GM23338 (cell line): ENCODE measurements at regions not wholly inside any gene's neighbourhood (a gene's known extent, or its start where the extent isn't known, plus 50 kb on each side); places are given as distances from the start of the nearest gene placed in this dataset.

Experiments used
- ATAC-seq: fragments of 200-7000 bp; cut with Tn5 transposase; 3 replicates; pipeline ENCODE4 v1.9.1; 2020
- DNase-seq: peaks from one replicate; pipeline ENCODE4 v3.0.0-alpha.2; 2015; ENCODE audit warnings: low spot score
- H2AFZ ChIP-seq: fragments of 200-600 bp; sonication (generic); 2 replicates; pipeline ENCODE4 v1.8.0; 2016; ENCODE audit warnings: antibody characterized with exemption, mild to moderate bottlenecking, moderate library complexity
- H3F3A ChIP-seq: fragments of 200-600 bp; sonication (generic); replicated peaks from 2 replicates; pipeline ENCODE4 v1.8.0; 2017; ENCODE audit warnings: antibody characterized with exemption, mixed run types, low read depth
- H3K27ac ChIP-seq: fragments of 200-600 bp; sonication (generic); 2 replicates; pipeline ENCODE4 v1.6.1; 2016; ENCODE audit warnings: low read depth
- H3K27me3 ChIP-seq: fragments of 200-600 bp; sonication (generic); 2 replicates; pipeline ENCODE4 v1.8.0; 2016; ENCODE audit warnings: mild to moderate bottlenecking, mixed run types, moderate library complexity; ENCODE audit not compliant: insufficient read depth
- H3K36me3 ChIP-seq: fragments of 200-600 bp; sonication (generic); 2 replicates; pipeline ENCODE4 v1.8.0; 2016; ENCODE audit warnings: mild to moderate bottlenecking; ENCODE audit not compliant: insufficient read depth
- H3K4me1 ChIP-seq: fragments of 200-600 bp; sonication (generic); 2 replicates; pipeline ENCODE4 v1.8.0; 2016; ENCODE audit warnings: mild to moderate bottlenecking, moderate library complexity; ENCODE audit not compliant: insufficient read depth
- H3K4me2 ChIP-seq: fragments of 200-600 bp; sonication (generic); 2 replicates; pipeline ENCODE4 v1.7.1; 2017; ENCODE audit warnings: mixed run types
- H3K4me3 ChIP-seq: fragments of 200-600 bp; sonication (generic); 2 replicates; pipeline ENCODE4 v1.6.1; 2016; ENCODE audit warnings: mixed run types
- H3K79me2 ChIP-seq: fragments of 200-600 bp; sonication (generic); replicated peaks from 2 replicates; pipeline ENCODE4 v1.8.0; 2017; ENCODE audit warnings: mild to moderate bottlenecking; ENCODE audit not compliant: insufficient read depth
- H3K9me2 ChIP-seq: fragments of 200-600 bp; sonication (generic); 2 replicates; pipeline ENCODE4 v1.8.0; 2017; ENCODE audit not compliant: insufficient read depth
- H4K20me1 ChIP-seq: fragments of 200-600 bp; sonication (generic); replicated peaks from 2 replicates; pipeline ENCODE4 v1.8.0; 2017; ENCODE audit warnings: mild to moderate bottlenecking; ENCODE audit not compliant: insufficient read depth
- H3K27ac Mint-ChIP-seq: 2 replicates; pipeline ENCODE4 v1.8.0; 2020; ENCODE audit warnings: inconsistent platforms, mild to moderate bottlenecking, moderate library complexity, mixed read lengths
- H3K27me3 Mint-ChIP-seq: 3 replicates; pipeline ENCODE4 v1.8.0; 2022; ENCODE audit warnings: low read depth, mild to moderate bottlenecking, moderate library complexity, mixed read lengths, inconsistent platforms; ENCODE audit not compliant: insufficient read depth, poor library complexity
- H3K36me3 Mint-ChIP-seq: 3 replicates; pipeline ENCODE4 v1.8.0; 2021; ENCODE audit warnings: low read depth, mild to moderate bottlenecking, inconsistent platforms, moderate library complexity, mixed read lengths
- H3K4me1 Mint-ChIP-seq: 3 replicates; pipeline ENCODE4 v1.8.0; 2020; ENCODE audit warnings: mild to moderate bottlenecking, inconsistent platforms, mixed read lengths
- H3K4me3 Mint-ChIP-seq: 3 replicates; pipeline ENCODE4 v1.8.0; 2021; ENCODE audit warnings: moderate library complexity, mild to moderate bottlenecking, inconsistent platforms, mixed read lengths
- H3K9me3 Mint-ChIP-seq: 3 replicates; pipeline ENCODE4 v1.8.0; 2020; ENCODE audit warnings: moderate library complexity, mild to moderate bottlenecking, inconsistent platforms, mixed read lengths
- CREB1 ChIP-seq: fragments of 250-450 bp; sonication (Bioruptor Pico); IDR thresholded peaks from 2 replicates; pipeline ENCODE4 v1.5.0; 2020; ENCODE audit warnings: low read depth, mild to moderate bottlenecking, moderate library complexity
- EZH2 ChIP-seq: fragments of 200-600 bp; sonication (generic); IDR thresholded peaks from one replicate; pipeline ENCODE4 v1.8.0; 2017; ENCODE audit warnings: antibody characterized with exemption, mild to moderate bottlenecking, low read depth; ENCODE audit not compliant: unreplicated experiment
- EZH2phosphoT487 ChIP-seq: fragments of 200-600 bp; sonication (generic); IDR thresholded peaks from one replicate; pipeline ENCODE4 v1.8.1; 2018; ENCODE audit warnings: antibody characterized with exemption; ENCODE audit not compliant: unreplicated experiment
- JUNB ChIP-seq: IDR thresholded peaks from one replicate; pipeline ENCODE4 v1.6.1; 2016; ENCODE audit warnings: antibody characterized with exemption; ENCODE audit not compliant: unreplicated experiment
- NANOG ChIP-seq: IDR thresholded peaks from 2 replicates; pipeline ENCODE4 v1.6.1; 2016; ENCODE audit warnings: antibody characterized with exemption, borderline replicate concordance
- STAT1 ChIP-seq: IDR thresholded peaks from one replicate; pipeline ENCODE4 v1.6.1; 2016; ENCODE audit warnings: antibody characterized with exemption; ENCODE audit not compliant: unreplicated experiment
- ZNF114 ChIP-seq: fragments of 250-450 bp; sonication (Bioruptor Pico); IDR thresholded peaks from 2 replicates; pipeline ENCODE4 v1.5.0; 2020; ENCODE audit warnings: mild to moderate bottlenecking, moderate library complexity
- ZNF331 ChIP-seq: fragments of 250-450 bp; sonication (Bioruptor Pico); IDR thresholded peaks from 2 replicates; pipeline ENCODE4 v1.5.0; 2020; ENCODE audit warnings: low read depth, mild to moderate bottlenecking, moderate library complexity
- TF ChIP-seq, protein P1 (sequence below), 2 experiments: fragments of 200-600 bp in 1 of 2; sonication (generic) in 1 of 2; conservative IDR thresholded peaks; 2 replicates each; pipeline versions ENCODE4 v1.5.1 to v1.6.1; 2016 to 2017; ENCODE audit warnings: antibody characterized with exemption in 2 of 2, low read depth in 2 of 2, mild to moderate bottlenecking in 2 of 2, moderate library complexity in 1 of 2
- TF ChIP-seq, protein P2 (sequence below): fragments of 250-450 bp; sonication (Bioruptor Pico); IDR thresholded peaks from 2 replicates; pipeline ENCODE4 v1.5.0; 2020; ENCODE audit warnings: mild to moderate bottlenecking, moderate library complexity
- TF ChIP-seq, protein P3 (sequence below): IDR thresholded peaks from 2 replicates; pipeline ENCODE4 v1.6.1; 2016; ENCODE audit warnings: antibody characterized with exemption
- TF ChIP-seq, protein P4 (sequence below): IDR thresholded peaks from one replicate; pipeline ENCODE4 v1.6.1; 2018; ENCODE audit warnings: antibody characterized with exemption; ENCODE audit not compliant: unreplicated experiment

DNA sequence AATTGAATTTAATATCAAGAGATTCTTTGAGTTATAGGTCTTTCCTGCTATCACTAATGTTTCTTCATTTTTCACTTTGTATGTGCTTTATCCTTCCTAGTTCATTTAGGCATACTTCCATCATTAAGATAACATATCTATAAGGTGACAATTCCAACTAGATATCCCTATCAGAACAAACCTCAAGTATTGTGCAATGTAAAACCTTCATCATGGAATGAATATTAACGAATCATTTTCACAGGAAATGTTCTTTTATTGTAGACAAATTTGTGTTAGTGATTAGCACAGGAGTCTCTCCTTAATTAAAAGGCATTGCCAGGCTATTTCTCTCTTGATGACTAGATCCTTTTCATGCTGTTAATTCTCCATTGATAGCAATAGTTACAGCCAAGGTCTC, 236.5 kb upstream of the MME start (continued):
- TF ChIP-seq EZH2 = no peak
- TF ChIP-seq NANOG = no peak
- TF ChIP-seq, protein P1, sequence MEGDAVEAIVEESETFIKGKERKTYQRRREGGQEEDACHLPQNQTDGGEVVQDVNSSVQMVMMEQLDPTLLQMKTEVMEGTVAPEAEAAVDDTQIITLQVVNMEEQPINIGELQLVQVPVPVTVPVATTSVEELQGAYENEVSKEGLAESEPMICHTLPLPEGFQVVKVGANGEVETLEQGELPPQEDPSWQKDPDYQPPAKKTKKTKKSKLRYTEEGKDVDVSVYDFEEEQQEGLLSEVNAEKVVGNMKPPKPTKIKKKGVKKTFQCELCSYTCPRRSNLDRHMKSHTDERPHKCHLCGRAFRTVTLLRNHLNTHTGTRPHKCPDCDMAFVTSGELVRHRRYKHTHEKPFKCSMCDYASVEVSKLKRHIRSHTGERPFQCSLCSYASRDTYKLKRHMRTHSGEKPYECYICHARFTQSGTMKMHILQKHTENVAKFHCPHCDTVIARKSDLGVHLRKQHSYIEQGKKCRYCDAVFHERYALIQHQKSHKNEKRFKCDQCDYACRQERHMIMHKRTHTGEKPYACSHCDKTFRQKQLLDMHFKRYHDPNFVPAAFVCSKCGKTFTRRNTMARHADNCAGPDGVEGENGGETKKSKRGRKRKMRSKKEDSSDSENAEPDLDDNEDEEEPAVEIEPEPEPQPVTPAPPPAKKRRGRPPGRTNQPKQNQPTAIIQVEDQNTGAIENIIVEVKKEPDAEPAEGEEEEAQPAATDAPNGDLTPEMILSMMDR (conservative IDR thresholded peaks at IDR 0.05; ENCODE audit: low read depth in 2 of 2) = no peak
- no peak for TF ChIP-seq JUNB
- TF ChIP-seq CREB1 (CRISPR knock-in tag) = no peak
- TF ChIP-seq ZNF114 (CRISPR knock-in tag) = no peak
- no peak for TF ChIP-seq EZH2phosphoT487

DNA sequence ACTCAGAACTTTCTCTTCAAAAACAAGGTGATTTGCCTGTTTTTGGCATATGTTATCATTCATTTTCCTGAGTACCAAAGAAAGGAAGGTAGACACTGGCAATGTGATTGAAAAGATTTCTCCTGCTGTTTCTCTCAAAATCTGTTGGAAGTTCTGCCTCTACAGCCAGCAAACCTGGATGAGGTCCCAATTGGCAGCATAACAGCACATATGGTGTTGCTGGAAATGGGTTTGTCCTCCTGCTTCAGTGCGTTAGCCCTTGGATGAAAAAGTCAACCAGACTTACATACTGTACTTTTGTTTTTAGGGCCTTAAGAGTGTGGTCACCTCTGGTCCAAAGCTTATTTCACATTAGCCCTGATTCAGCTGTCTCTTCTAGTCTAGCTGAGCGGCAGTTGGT, 237.6 kb upstream of the MME start:
- no peaks in the 10 kb centered on the region for H3F3A ChIP-seq
- TF ChIP-seq, protein P2, sequence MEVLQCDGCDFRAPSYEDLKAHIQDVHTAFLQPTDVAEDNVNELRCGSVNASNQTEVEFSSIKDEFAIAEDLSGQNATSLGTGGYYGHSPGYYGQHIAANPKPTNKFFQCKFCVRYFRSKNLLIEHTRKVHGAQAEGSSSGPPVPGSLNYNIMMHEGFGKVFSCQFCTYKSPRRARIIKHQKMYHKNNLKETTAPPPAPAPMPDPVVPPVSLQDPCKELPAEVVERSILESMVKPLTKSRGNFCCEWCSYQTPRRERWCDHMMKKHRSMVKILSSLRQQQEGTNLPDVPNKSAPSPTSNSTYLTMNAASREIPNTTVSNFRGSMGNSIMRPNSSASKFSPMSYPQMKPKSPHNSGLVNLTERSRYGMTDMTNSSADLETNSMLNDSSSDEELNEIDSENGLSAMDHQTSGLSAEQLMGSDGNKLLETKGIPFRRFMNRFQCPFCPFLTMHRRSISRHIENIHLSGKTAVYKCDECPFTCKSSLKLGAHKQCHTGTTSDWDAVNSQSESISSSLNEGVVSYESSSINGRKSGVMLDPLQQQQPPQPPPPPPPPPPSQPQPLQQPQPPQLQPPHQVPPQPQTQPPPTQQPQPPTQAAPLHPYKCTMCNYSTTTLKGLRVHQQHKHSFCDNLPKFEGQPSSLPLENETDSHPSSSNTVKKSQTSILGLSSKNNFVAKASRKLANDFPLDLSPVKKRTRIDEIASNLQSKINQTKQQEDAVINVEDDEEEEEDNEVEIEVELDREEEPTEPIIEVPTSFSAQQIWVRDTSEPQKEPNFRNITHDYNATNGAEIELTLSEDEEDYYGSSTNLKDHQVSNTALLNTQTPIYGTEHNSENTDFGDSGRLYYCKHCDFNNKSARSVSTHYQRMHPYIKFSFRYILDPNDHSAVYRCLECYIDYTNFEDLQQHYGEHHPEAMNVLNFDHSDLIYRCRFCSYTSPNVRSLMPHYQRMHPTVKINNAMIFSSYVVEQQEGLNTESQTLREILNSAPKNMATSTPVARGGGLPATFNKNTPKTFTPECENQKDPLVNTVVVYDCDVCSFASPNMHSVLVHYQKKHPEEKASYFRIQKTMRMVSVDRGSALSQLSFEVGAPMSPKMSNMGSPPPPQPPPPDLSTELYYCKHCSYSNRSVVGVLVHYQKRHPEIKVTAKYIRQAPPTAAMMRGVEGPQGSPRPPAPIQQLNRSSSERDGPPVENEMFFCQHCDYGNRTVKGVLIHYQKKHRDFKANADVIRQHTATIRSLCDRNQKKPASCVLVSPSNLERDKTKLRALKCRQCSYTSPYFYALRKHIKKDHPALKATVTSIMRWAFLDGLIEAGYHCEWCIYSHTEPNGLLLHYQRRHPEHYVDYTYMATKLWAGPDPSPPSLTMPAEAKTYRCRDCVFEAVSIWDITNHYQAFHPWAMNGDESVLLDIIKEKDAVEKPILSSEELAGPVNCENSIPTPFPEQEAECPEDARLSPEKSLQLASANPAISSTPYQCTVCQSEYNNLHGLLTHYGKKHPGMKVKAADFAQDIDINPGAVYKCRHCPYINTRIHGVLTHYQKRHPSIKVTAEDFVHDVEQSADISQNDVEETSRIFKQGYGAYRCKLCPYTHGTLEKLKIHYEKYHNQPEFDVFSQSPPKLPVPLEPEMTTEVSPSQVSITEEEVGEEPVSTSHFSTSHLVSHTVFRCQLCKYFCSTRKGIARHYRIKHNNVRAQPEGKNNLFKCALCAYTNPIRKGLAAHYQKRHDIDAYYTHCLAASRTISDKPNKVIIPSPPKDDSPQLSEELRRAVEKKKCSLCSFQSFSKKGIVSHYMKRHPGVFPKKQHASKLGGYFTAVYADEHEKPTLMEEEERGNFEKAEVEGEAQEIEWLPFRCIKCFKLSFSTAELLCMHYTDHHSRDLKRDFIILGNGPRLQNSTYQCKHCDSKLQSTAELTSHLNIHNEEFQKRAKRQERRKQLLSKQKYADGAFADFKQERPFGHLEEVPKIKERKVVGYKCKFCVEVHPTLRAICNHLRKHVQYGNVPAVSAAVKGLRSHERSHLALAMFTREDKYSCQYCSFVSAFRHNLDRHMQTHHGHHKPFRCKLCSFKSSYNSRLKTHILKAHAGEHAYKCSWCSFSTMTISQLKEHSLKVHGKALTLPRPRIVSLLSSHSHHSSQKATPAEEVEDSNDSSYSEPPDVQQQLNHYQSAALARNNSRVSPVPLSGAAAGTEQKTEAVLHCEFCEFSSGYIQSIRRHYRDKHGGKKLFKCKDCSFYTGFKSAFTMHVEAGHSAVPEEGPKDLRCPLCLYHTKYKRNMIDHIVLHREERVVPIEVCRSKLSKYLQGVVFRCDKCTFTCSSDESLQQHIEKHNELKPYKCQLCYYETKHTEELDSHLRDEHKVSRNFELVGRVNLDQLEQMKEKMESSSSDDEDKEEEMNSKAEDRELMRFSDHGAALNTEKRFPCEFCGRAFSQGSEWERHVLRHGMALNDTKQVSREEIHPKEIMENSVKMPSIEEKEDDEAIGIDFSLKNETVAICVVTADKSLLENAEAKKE = no peak
- TF ChIP-seq, protein P3, sequence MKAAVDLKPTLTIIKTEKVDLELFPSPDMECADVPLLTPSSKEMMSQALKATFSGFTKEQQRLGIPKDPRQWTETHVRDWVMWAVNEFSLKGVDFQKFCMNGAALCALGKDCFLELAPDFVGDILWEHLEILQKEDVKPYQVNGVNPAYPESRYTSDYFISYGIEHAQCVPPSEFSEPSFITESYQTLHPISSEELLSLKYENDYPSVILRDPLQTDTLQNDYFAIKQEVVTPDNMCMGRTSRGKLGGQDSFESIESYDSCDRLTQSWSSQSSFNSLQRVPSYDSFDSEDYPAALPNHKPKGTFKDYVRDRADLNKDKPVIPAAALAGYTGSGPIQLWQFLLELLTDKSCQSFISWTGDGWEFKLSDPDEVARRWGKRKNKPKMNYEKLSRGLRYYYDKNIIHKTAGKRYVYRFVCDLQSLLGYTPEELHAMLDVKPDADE = no peak
- TF ChIP-seq NANOG (no peak), EZH2 (no peak), STAT1 (no peak), CREB1 (CRISPR knock-in tag) (no peak), JUNB (no peak), EZH2phosphoT487 (no peak), ZNF331 (CRISPR knock-in tag) (no peak)
- TF ChIP-seq, protein P4, sequence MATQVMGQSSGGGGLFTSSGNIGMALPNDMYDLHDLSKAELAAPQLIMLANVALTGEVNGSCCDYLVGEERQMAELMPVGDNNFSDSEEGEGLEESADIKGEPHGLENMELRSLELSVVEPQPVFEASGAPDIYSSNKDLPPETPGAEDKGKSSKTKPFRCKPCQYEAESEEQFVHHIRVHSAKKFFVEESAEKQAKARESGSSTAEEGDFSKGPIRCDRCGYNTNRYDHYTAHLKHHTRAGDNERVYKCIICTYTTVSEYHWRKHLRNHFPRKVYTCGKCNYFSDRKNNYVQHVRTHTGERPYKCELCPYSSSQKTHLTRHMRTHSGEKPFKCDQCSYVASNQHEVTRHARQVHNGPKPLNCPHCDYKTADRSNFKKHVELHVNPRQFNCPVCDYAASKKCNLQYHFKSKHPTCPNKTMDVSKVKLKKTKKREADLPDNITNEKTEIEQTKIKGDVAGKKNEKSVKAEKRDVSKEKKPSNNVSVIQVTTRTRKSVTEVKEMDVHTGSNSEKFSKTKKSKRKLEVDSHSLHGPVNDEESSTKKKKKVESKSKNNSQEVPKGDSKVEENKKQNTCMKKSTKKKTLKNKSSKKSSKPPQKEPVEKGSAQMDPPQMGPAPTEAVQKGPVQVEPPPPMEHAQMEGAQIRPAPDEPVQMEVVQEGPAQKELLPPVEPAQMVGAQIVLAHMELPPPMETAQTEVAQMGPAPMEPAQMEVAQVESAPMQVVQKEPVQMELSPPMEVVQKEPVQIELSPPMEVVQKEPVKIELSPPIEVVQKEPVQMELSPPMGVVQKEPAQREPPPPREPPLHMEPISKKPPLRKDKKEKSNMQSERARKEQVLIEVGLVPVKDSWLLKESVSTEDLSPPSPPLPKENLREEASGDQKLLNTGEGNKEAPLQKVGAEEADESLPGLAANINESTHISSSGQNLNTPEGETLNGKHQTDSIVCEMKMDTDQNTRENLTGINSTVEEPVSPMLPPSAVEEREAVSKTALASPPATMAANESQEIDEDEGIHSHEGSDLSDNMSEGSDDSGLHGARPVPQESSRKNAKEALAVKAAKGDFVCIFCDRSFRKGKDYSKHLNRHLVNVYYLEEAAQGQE = no peak

More for the DNA sequence above, 237.6 kb upstream of the MME start:
- H3K79me2 ChIP-seq = no peaks in the 10 kb centered on the region
- DNase-seq (no peak), ATAC-seq (no peak)
- Mint-ChIP-seq H3K27ac (no peak overlapping the region), H3K4me3 (no peak overlapping the region), H3K9me3 (no peaks in the 10 kb centered on the region), H3K27me3 (no peaks in the 10 kb centered on the region), H3K4me1 (no peaks in the 10 kb centered on the region), H3K36me3 (no peaks in the 10 kb centered on the region)
- H3K36me3 ChIP-seq = no peaks in the 10 kb centered on the region
- no peaks in the 10 kb centered on the region for H3K4me1 ChIP-seq
- H4K20me1 ChIP-seq = no peaks in the 10 kb centered on the region
- H2AFZ ChIP-seq = no peak overlapping the region
- peaks cover 5% of the 10 kb centered on the region; the same call in 1 of the 2 replicates for H3K9me2 ChIP-seq
- no peak overlapping the region for H3K27ac ChIP-seq
- no peak overlapping the region for H3K4me3 ChIP-seq
- no peaks in the 10 kb centered on the region for H3K27me3 ChIP-seq
- H3K4me2 ChIP-seq = no peak overlapping the region
